Caco-2 (cell line): ENCODE measurements at regions not wholly inside any gene's neighbourhood (a gene's known extent, or its start where the extent isn't known, plus 50 kb on each side); places are given as distances from the start of the nearest gene placed in this dataset.

Source experiments
- BruUV-seq: library from RNA; stranded (reverse); fragments of 400-500 nt; replicated peaks from 2 replicates; lab custom pipeline; 2021; lab: Mats Ljungman, UMichigan
- CTCF ChIA-PET: fragments of 300-600 bp; sonication (Branson Sonifier 250); formaldehyde crosslinking; loops from one replicate; lab custom pipeline; 2022; ENCODE audit warnings: antibody characterized with exemption; lab: Charles Lee
- POLR2A ChIA-PET: fragments of 300-600 bp; sonication (Branson Sonifier 250); formaldehyde crosslinking; loops from one replicate; lab custom pipeline; 2022; ENCODE audit warnings: antibody characterized with exemption; lab: Charles Lee
- DNase-seq, 2 experiments: peaks; one replicate each; pipeline versions ENCODE4 v3.0.0 to v3.0.0-alpha.2; 2020 to 2022
- H3K27me3 ChIP-seq: replicated peaks from 2 replicates; pipeline ENCODE4 v1.6.0; 2011; ENCODE audit warnings: low read length; ENCODE audit not compliant: control insufficient read depth, insufficient read depth
- H3K36me3 ChIP-seq: 2 replicates; pipeline ENCODE4 v1.5.1; 2011; ENCODE audit warnings: low read length; ENCODE audit not compliant: control insufficient read depth, insufficient read depth
- H3K4me1 ChIP-seq: fragments of 250-450 bp; sonication (Bioruptor Pico); 2 replicates; pipeline ENCODE4 v1.5.1; 2020; ENCODE audit warnings: mild to moderate bottlenecking
- H3K4me3 ChIP-seq: 2 replicates; pipeline ENCODE4 v1.5.1; 2011; ENCODE audit warnings: low read depth, mild to moderate bottlenecking, control low read depth, low read length
- H3K9me3 ChIP-seq: fragments of 250-450 bp; sonication (Bioruptor Pico); 2 replicates; pipeline ENCODE4 v1.5.1; 2020; ENCODE audit warnings: mild to moderate bottlenecking, moderate library complexity
- H3K27ac Mint-ChIP-seq: one replicate; pipeline ENCODE4 v1.8.0; 2022; ENCODE audit warnings: mixed read lengths; ENCODE audit not compliant: unreplicated experiment
- H3K27me3 Mint-ChIP-seq: one replicate; pipeline ENCODE4 v1.8.0; 2022; ENCODE audit warnings: mixed read lengths; ENCODE audit not compliant: insufficient read depth, unreplicated experiment
- H3K36me3 Mint-ChIP-seq: one replicate; pipeline ENCODE4 v1.8.0; 2022; ENCODE audit warnings: mild to moderate bottlenecking, mixed read lengths; ENCODE audit not compliant: insufficient read depth, unreplicated experiment
- H3K4me1 Mint-ChIP-seq: one replicate; pipeline ENCODE4 v1.8.0; 2022; ENCODE audit warnings: low read depth, mixed read lengths; ENCODE audit not compliant: unreplicated experiment
- H3K4me3 Mint-ChIP-seq: one replicate; pipeline ENCODE4 v1.8.0; 2022; ENCODE audit warnings: mild to moderate bottlenecking, moderate library complexity, mixed read lengths; ENCODE audit not compliant: unreplicated experiment
- H3K9me3 Mint-ChIP-seq: one replicate; pipeline ENCODE4 v1.8.0; 2022; ENCODE audit warnings: mixed read lengths; ENCODE audit not compliant: unreplicated experiment
- CTCF ChIP-seq, 2 experiments: fragments of 200-600 bp in 1 of 2; IDR thresholded peaks; 1 replicate in 1 of 2; 2 replicates in 1 of 2; pipeline versions ENCODE4 v1.5.1 to v1.8.0; 2011 to 2022; ENCODE audit warnings: antibody characterized with exemption in 1 of 2, control low read depth in 1 of 2, inconsistent platforms in 1 of 2, low read depth in 1 of 2, low read length in 1 of 2, mild to moderate bottlenecking in 1 of 2, moderate library complexity in 1 of 2; ENCODE audit not compliant: insufficient read depth in 1 of 2, severe bottlenecking in 1 of 2, unreplicated experiment in 1 of 2
- intact Hi-C: fragments of 100-400 bp; cut with micrococcal nuclease; formaldehyde crosslinking; loops from one replicate; pipeline ENCODE4 v1.10.0; 2022; ENCODE audit not compliant: unreplicated experiment

DNA sequence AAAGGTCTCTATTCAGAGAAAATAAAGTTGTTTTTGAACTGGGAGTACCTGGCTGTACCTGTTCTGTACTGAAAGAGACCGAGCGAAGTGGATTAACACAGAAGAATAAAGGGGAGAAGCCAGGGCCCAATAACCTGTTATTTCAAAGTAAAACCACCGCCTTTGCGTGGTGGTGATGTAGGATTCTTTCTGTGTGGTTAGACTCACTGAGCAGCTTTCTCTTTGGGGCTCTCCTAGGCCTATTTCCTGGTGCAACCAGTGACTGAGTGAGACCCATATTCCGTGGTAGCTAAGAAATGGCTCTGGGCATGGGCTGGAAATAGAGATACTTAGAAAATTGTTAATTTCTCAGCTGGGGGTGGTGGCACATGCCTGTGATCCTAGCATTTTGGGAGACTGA is 99.9 kb downstream of the XCL2 start:
- intact Hi-C loops = loop anchor here (5.0 kb wide), 2 partner anchors 53 to 903 kb away; no protein-coding TSS in a partner anchor
- Histone ChIP-seq H3K36me3 (no peaks in the 10 kb centered on the region; the same call in 1 of the 2 replicates), H3K27me3 (no peaks in the 10 kb centered on the region), H3K4me3 (no peak overlapping the region), H3K9me3 (no peaks in the 10 kb centered on the region), H3K4me1 (peaks cover 8% of the 10 kb centered on the region; the same call in 1 of the 2 replicates)
- no peak overlapping the region for H3K27ac Mint-ChIP-seq
- no peaks in the 10 kb centered on the region for H3K27me3 Mint-ChIP-seq
- POLR2A ChIA-PET = no interaction called here
- H3K4me1 Mint-ChIP-seq = peaks cover 40% of the 10 kb centered on the region
- BruUV-seq = no TSS peak
- TF ChIP-seq CTCF (IDR thresholded peaks at IDR 0.05; ENCODE audit: insufficient read depth in 1 of 2, low read depth in 1 of 2, low read length in 1 of 2, severe bottlenecking in 1 of 2, unreplicated experiment in 1 of 2) = no peak
- H3K36me3 Mint-ChIP-seq = peaks cover 18% of the 10 kb centered on the region
- no peak overlapping the region for H3K4me3 Mint-ChIP-seq
- no peak for DNase-seq
- CTCF ChIA-PET = no interaction called here
- no peaks in the 10 kb centered on the region for H3K9me3 Mint-ChIP-seq

DNA sequence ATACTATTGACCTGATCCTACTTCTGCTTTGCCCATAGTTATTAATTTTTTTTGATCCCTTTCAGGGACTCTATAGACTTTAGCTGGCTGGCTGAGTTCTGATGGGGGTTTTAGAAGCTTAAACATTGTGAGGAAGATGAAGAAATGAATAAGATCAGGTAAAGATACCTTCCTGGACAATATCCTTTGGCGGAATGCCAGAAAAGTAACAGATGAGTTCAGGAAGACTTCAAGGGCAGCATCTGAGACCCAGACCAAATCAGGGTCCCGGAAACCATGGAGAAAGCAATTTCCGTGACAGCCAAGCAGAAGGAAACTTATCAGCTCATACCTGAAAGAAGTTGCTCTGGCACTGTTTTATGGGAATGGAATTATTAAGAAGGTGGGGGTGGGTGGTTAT is 100.4 kb downstream of the XCL2 start:
- intact Hi-C loops = loop anchor here (5.0 kb wide), 2 partner anchors 54 to 904 kb away; no protein-coding TSS in a partner anchor
- ChIA-PET POLR2A (no interaction called here), CTCF (no interaction called here)
- Histone ChIP-seq H3K4me3 (no peak overlapping the region), H3K36me3 (no peaks in the 10 kb centered on the region; the same call in 1 of the 2 replicates), H3K27me3 (no peaks in the 10 kb centered on the region), H3K9me3 (no peaks in the 10 kb centered on the region), H3K4me1 (peaks cover 8% of the 10 kb centered on the region; the same call in 1 of the 2 replicates)
- Mint-ChIP-seq H3K9me3 (no peaks in the 10 kb centered on the region), H3K4me3 (no peak overlapping the region), H3K27ac (no peak overlapping the region), H3K27me3 (no peaks in the 10 kb centered on the region), H3K4me1 (peaks cover 40% of the 10 kb centered on the region), H3K36me3 (peaks cover 18% of the 10 kb centered on the region)
- no peak for TF ChIP-seq CTCF (IDR thresholded peaks at IDR 0.05; ENCODE audit: insufficient read depth in 1 of 2, low read depth in 1 of 2, low read length in 1 of 2, severe bottlenecking in 1 of 2, unreplicated experiment in 1 of 2)
- no TSS peak for BruUV-seq
- no peak for DNase-seq

- ChIA-PET CTCF (no interaction called here), POLR2A (no interaction called here)
- Histone ChIP-seq H3K36me3 (no peaks in the 10 kb centered on the region; the same call in 1 of the 2 replicates), H3K4me1 (peaks cover 8% of the 10 kb centered on the region; the same call in 1 of the 2 replicates), H3K4me3 (no peak overlapping the region), H3K27me3 (no peaks in the 10 kb centered on the region), H3K9me3 (no peaks in the 10 kb centered on the region)
- BruUV-seq = no TSS peak
- Mint-ChIP-seq H3K4me3 (no peak overlapping the region), H3K27me3 (no peaks in the 10 kb centered on the region), H3K27ac (no peak overlapping the region), H3K36me3 (peaks cover 18% of the 10 kb centered on the region), H3K9me3 (no peaks in the 10 kb centered on the region), H3K4me1 (peaks cover 40% of the 10 kb centered on the region)
- intact Hi-C loops = loop anchor here (5.0 kb wide), 2 partner anchors 54 to 904 kb away; no protein-coding TSS in a partner anchor
- no peak for TF ChIP-seq CTCF (IDR thresholded peaks at IDR 0.05; ENCODE audit: insufficient read depth in 1 of 2, low read depth in 1 of 2, low read length in 1 of 2, severe bottlenecking in 1 of 2, unreplicated experiment in 1 of 2)
- no peak for DNase-seq
Measured at GRCh38 chr1:168442931-168443330, 100.9 kb downstream of the XCL2 start.
